ENCODE measurements at regions not wholly inside any gene's neighbourhood (a gene's known extent, or its start where the extent isn't known, plus 50 kb on each side); places are given as distances from the start of the nearest gene placed in this dataset.

DNA sequence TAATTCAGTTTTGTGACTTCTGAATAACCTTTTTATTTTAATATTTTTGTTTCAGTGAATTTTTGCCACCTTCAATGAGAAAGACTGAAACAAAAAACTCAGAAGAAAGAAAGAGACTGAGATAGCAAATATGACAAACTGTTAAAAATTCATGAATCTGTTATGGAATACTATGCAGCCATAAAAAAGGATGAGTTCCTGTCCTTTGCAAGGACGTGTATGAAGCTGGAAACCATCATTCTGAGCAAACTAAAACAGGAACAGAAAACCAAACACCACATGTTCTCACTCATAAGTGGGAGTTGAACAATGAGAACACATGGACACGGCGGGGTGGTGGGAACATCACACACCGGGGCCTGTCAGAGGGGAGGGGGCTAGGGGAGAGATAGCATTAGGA is 193.4 kb upstream of the FGGY start:
- Histone ChIP-seq H3K4me1 (no peaks in the 10 kb centered on the region), H3K27ac (no peak overlapping the region), H3K27me3 (replicated peaks in 1 of 7) (no peaks in the 10 kb centered on the region), H3K9me3 (peaks cover 0 to 6% (median 0%) of the 10 kb centered on the region in 8 donors), H3K36me3 (no peaks in the 10 kb centered on the region), H3K4me3 (no peak overlapping the region)
- TF ChIP-seq CTCF (IDR thresholded peaks at IDR 0.05 in 8 of 11, conservative IDR thresholded peaks at IDR 0.05 in 3 of 11) (no peak), POLR2A (IDR thresholded peaks at IDR 0.05) (no peak), POLR2AphosphoS5 (IDR thresholded peaks at IDR 0.05) (no peak)
- DNase-seq: no peak
- 87 to 92% (median 89%) methylated on average over 4 of the region's 4 CpGs for WGBS, 5 donors
- intact Hi-C loops (cut with DNase I; ENCODE audit: low total_unique reads): no loop called here

GRCh38 chr1:59104191-59104760 is 192.6 kb upstream of the FGGY start:
- Histone ChIP-seq H3K27ac (no peak overlapping the region), H3K9me3 (peaks cover 0 to 6% (median 0%) of the 10 kb centered on the region in 8 donors), H3K4me3 (no peak overlapping the region), H3K27me3 (replicated peaks in 1 of 7) (no peaks in the 10 kb centered on the region), H3K4me1 (no peaks in the 10 kb centered on the region), H3K36me3 (no peaks in the 10 kb centered on the region)
- DNase-seq: no peak
- TF ChIP-seq CTCF (IDR thresholded peaks at IDR 0.05 in 8 of 11, conservative IDR thresholded peaks at IDR 0.05 in 3 of 11): no peak
- TF ChIP-seq POLR2AphosphoS5 (IDR thresholded peaks at IDR 0.05): no peak
- TF ChIP-seq POLR2A (IDR thresholded peaks at IDR 0.05): no peak
- intact Hi-C loops (cut with DNase I; ENCODE audit: low total_unique reads): no loop called here
- WGBS, 5 donors: 63 to 81% (median 73%) methylated on average over 4 of the region's 4 CpGs

- intact Hi-C loops (cut with DNase I; ENCODE audit: low total_unique reads): no loop called here
- no peak overlapping the region for H3K4me3 ChIP-seq
- TF ChIP-seq POLR2A (IDR thresholded peaks at IDR 0.05) (no peak), CTCF (IDR thresholded peaks at IDR 0.05 in 8 of 11, conservative IDR thresholded peaks at IDR 0.05 in 3 of 11) (no peak), POLR2AphosphoS5 (IDR thresholded peaks at IDR 0.05) (no peak)
- no peaks in the 10 kb centered on the region for H3K27me3 ChIP-seq (replicated peaks in 1 of 7)
- peaks cover 0 to 6% (median 0%) of the 10 kb centered on the region in 8 donors for H3K9me3 ChIP-seq
- no peak for DNase-seq
- no peak overlapping the region for H3K27ac ChIP-seq
- no peaks in the 10 kb centered on the region for H3K36me3 ChIP-seq
- WGBS, 5 donors: 76 to 85% (median 83%) methylated on average over 7 of the region's 7 CpGs
- no peaks in the 10 kb centered on the region for H3K4me1 ChIP-seq
Measured at GRCh38 chr1:59105548-59106507, 191.1 kb upstream of the FGGY start.

DNA sequence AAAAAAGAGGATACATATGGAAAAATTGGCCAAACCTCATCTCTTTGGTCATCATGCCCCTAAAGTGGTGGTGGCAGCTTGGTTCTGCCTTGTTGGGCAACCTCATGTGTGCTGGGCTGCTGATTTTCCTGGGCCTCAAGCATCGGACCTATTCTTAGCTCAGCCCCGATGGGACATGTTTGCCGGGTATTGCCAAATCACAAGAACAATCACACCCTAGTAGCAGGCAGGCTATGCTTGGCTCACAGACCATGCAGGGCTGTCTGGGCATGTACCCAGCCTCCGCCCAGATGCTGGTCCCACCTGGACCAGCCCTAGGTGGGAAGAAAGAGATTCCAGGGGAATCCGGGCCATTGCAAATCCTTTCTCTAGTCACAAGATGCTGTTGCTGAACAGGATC is 189.4 kb upstream of the FGGY start:
- WGBS, 5 donors: 68 to 100% (median 87%) methylated on average over 5 of the region's 5 CpGs
- TF ChIP-seq POLR2AphosphoS5 (IDR thresholded peaks at IDR 0.05): no peak
- no peak for TF ChIP-seq POLR2A (IDR thresholded peaks at IDR 0.05)
- no peak for TF ChIP-seq CTCF (IDR thresholded peaks at IDR 0.05 in 8 of 11, conservative IDR thresholded peaks at IDR 0.05 in 3 of 11)
- Histone ChIP-seq H3K4me1 (no peaks in the 10 kb centered on the region), H3K36me3 (no peaks in the 10 kb centered on the region), H3K27me3 (replicated peaks in 1 of 7) (no peaks in the 10 kb centered on the region), H3K9me3 (no peaks in the 10 kb centered on the region), H3K4me3 (no peak overlapping the region), H3K27ac (no peak overlapping the region)
- intact Hi-C loops (cut with DNase I; ENCODE audit: low total_unique reads): no loop called here
- no peak for DNase-seq

All from spleen (tissue), 11 donors.